Kidney (tissue), 13 donors: ENCODE measurements at regions not wholly inside any gene's neighbourhood (a gene's known extent, or its start where the extent isn't known, plus 50 kb on each side); places are given as distances from the start of the nearest gene placed in this dataset.
"Not testable (repeated sequence)": the region's sequence is repeated elsewhere in the genome, so short reads cannot be mapped to it uniquely, and the experiment has no call there.

ENCODE experiments used
- DNase-seq, 5 donors: peaks; one replicate each; pipeline ENCODE4 v3.0.0-alpha.2; 2013 to 2020
- FAIRE-seq: peaks from 2 replicates; lab custom pipeline; 2012; peaks lifted over from hg19 to GRCh38; lab: Jason Lieb, UNC
- H3K27ac ChIP-seq, 2 donors: one replicate each; pipeline ENCODE4 v1.7.0; 2013; ENCODE audit warnings: low read depth in 2 of 2, low read length in 2 of 2, inconsistent platforms in 1 of 2
- H3K27me3 ChIP-seq: one replicate; pipeline ENCODE4 v1.7.1; 2013; ENCODE audit warnings: low read length, inconsistent platforms; ENCODE audit not compliant: control insufficient read depth, insufficient read depth
- H3K36me3 ChIP-seq, 3 donors: one replicate each; pipeline versions ENCODE4 v1.7.0 to v1.7.1; 2013; ENCODE audit warnings: low read length in 3 of 3, control low read depth in 1 of 3, inconsistent platforms in 1 of 3; ENCODE audit not compliant: insufficient read depth in 3 of 3, control insufficient read depth in 2 of 3
- H3K4me1 ChIP-seq, 3 donors: one replicate each; pipeline versions ENCODE4 v1.7.0 to v1.7.1; 2013; ENCODE audit warnings: low read length in 3 of 3, inconsistent platforms in 1 of 3, low read depth in 1 of 3; ENCODE audit not compliant: control insufficient read depth in 2 of 3, insufficient read depth in 2 of 3
- H3K4me3 ChIP-seq, 3 donors: one replicate each; pipeline versions ENCODE4 v1.7.0 to v1.8.1; 2013; ENCODE audit warnings: low read length in 3 of 3, control low read depth in 1 of 3, inconsistent platforms in 1 of 3
- H3K9ac ChIP-seq, 3 donors: one replicate each; pipeline versions ENCODE4 v1.7.0 to v1.7.1; 2013; ENCODE audit warnings: low read length in 3 of 3, control low read depth in 1 of 3, inconsistent platforms in 1 of 3
- H3K9me3 ChIP-seq, 3 donors: one replicate each; pipeline versions ENCODE4 v1.7.0 to v1.7.1; 2013; ENCODE audit warnings: low read length in 3 of 3, control low read depth in 1 of 3, inconsistent platforms in 1 of 3; ENCODE audit not compliant: control insufficient read depth in 2 of 3, insufficient read depth in 1 of 3
- CTCF ChIP-seq: IDR thresholded peaks from 3 replicates; pipeline ENCODE4 v1.5.1; 2012; ENCODE audit warnings: mild to moderate bottlenecking, moderate library complexity, borderline replicate concordance; ENCODE audit not compliant: insufficient read depth; ENCODE audit errors: extremely low read depth
- intact Hi-C: fragments of 100-400 bp; cut with DNase I; formaldehyde crosslinking; loops from one replicate; pipeline ENCODE4 v1.11.1; 2022
- donor health status: control.
- donor health status: control.
- donor health status: control.
- donor health status: control.
- donor health status: control.
- donor health status: DM: yes; HTN: yes; CAD: no.
- donor health status: Normal renal cell carcinoma (clear cell type).

- Histone ChIP-seq H3K27ac (no peak overlapping the region), H3K36me3 (no peaks in the 10 kb centered on the region), H3K4me1 (no peaks in the 10 kb centered on the region), H3K9ac (no peak overlapping the region), H3K27me3 (no peaks in the 10 kb centered on the region), H3K4me3 (no peak overlapping the region), H3K9me3 (no peaks in the 10 kb centered on the region)
- FAIRE-seq (no peak), DNase-seq (no peak)
- no peak for TF ChIP-seq CTCF
- intact Hi-C loops: no loop called here
These were observed 209.1 kb upstream of the FAM47A start for GRCh38 chrX:34341258-34341657.

- no peak overlapping the region for H3K4me3 ChIP-seq
- TF ChIP-seq CTCF: no peak
- no peaks in the 10 kb centered on the region for H3K27me3 ChIP-seq
- no peaks in the 10 kb centered on the region for H3K9me3 ChIP-seq
- no peaks in the 10 kb centered on the region for H3K4me1 ChIP-seq
- no peaks in the 10 kb centered on the region for H3K36me3 ChIP-seq
- FAIRE-seq: peak; percentile 96
- no peak for DNase-seq
- intact Hi-C loops: no loop called here
- H3K9ac ChIP-seq: no peak overlapping the region
- H3K27ac ChIP-seq: no peak overlapping the region
These were observed 205.9 kb upstream of the FAM47A start for GRCh38 chrX:34338046-34338445.

- not testable (repeated sequence) for FAIRE-seq, DNase-seq
These were observed 203.3 kb upstream of the FAM47A start for GRCh38 chrX:34335376-34335775.

GRCh38 chrX:34332334-34332733, 200.2 kb upstream of the FAM47A start:
- H3K27me3 ChIP-seq: no peaks in the 10 kb centered on the region
- H3K9ac ChIP-seq: no peak overlapping the region
- H3K27ac ChIP-seq: no peak overlapping the region
- intact Hi-C loops: no loop called here
- no peaks in the 10 kb centered on the region for H3K9me3 ChIP-seq
- H3K36me3 ChIP-seq: no peaks in the 10 kb centered on the region
- H3K4me3 ChIP-seq: no peak overlapping the region
- no peaks in the 10 kb centered on the region for H3K4me1 ChIP-seq
- TF ChIP-seq CTCF: no peak
- no peak for FAIRE-seq
- peak in 1 of 5 donors; percentile 2 for DNase-seq

More at GRCh38 chrX:34335376-34335775, 203.3 kb upstream of the FAM47A start:
- H3K4me1 ChIP-seq, intact Hi-C loops, H3K36me3 ChIP-seq, H3K9me3 ChIP-seq, H3K9ac ChIP-seq, H3K27me3 ChIP-seq, H3K4me3 ChIP-seq, H3K27ac ChIP-seq: not testable (repeated sequence)
